PC-9 (cell line): ENCODE measurements at regions not wholly inside any gene's neighbourhood (a gene's known extent, or its start where the extent isn't known, plus 50 kb on each side); places are given as distances from the start of the nearest gene placed in this dataset.
"Not testable (repeated sequence)": the region's sequence is repeated elsewhere in the genome, so short reads cannot be mapped to it uniquely, and the experiment has no call there.

Experiments
- BruUV-seq: library from RNA; stranded (reverse); fragments of 400-500 nt; replicated peaks from 2 replicates; lab custom pipeline; 2021; lab: Mats Ljungman, UMichigan
- CTCF ChIA-PET: fragments of 300-600 bp; sonication (Branson Sonifier 250); formaldehyde crosslinking; loops from one replicate; lab custom pipeline; 2022; ENCODE audit warnings: antibody characterized with exemption; lab: Charles Lee
- POLR2A ChIA-PET: fragments of 300-600 bp; sonication (Branson Sonifier 250); formaldehyde crosslinking; loops from one replicate; lab custom pipeline; 2022; ENCODE audit warnings: antibody characterized with exemption; ENCODE audit not compliant: unreplicated experiment; lab: Charles Lee
- DNase-seq, 2 experiments: peaks; one replicate each; pipeline versions ENCODE4 v3.0.0 to v3.0.0-alpha.2; 2015 to 2022; ENCODE audit warnings: mixed read lengths in 1 of 2
- H2AFZ ChIP-seq: fragments of 200-600 bp; sonication (generic); 2 replicates; pipeline ENCODE4 v1.8.1; 2017; ENCODE audit warnings: antibody characterized with exemption
- H3F3A ChIP-seq: fragments of 200-600 bp; sonication (generic); 2 replicates; pipeline ENCODE4 v1.8.1; 2017; ENCODE audit warnings: antibody characterized with exemption, mild to moderate bottlenecking, low read depth; ENCODE audit not compliant: insufficient read depth
- H3K27ac ChIP-seq: fragments of 200-600 bp; sonication (generic); 2 replicates; pipeline ENCODE4 v1.6.1; 2016; ENCODE audit warnings: mixed run types
- H3K27me3 ChIP-seq: fragments of 200-600 bp; sonication (generic); 2 replicates; pipeline ENCODE4 v1.6.1; 2016; ENCODE audit warnings: low read depth, mixed run types; ENCODE audit not compliant: insufficient read depth
- H3K36me3 ChIP-seq: fragments of 200-600 bp; sonication (generic); 2 replicates; pipeline ENCODE4 v1.6.1; 2016; ENCODE audit warnings: low read depth, mixed run types
- H3K4me1 ChIP-seq: fragments of 200-600 bp; sonication (generic); replicated peaks from 2 replicates; pipeline ENCODE4 v1.6.1; 2016; ENCODE audit warnings: mixed run types; ENCODE audit not compliant: insufficient read depth
- H3K4me2 ChIP-seq: fragments of 200-600 bp; sonication (generic); 2 replicates; pipeline ENCODE4 v1.6.1; 2017; ENCODE audit warnings: mixed run types
- H3K4me3 ChIP-seq: fragments of 200-600 bp; sonication (generic); 2 replicates; pipeline ENCODE4 v1.6.1; 2016; ENCODE audit warnings: mixed run types
- H3K79me2 ChIP-seq: fragments of 200-600 bp; sonication (generic); 2 replicates; pipeline ENCODE4 v1.6.1; 2017; ENCODE audit warnings: low read depth, mixed run types
- H3K9me2 ChIP-seq: fragments of 200-600 bp; sonication (generic); 2 replicates; pipeline ENCODE4 v1.8.1; 2017; ENCODE audit warnings: mild to moderate bottlenecking; ENCODE audit not compliant: insufficient read depth
- H3K9me3 ChIP-seq: fragments of 200-600 bp; sonication (generic); 2 replicates; pipeline ENCODE4 v1.8.1; 2016; ENCODE audit warnings: low read depth; ENCODE audit not compliant: insufficient read depth
- H4K20me1 ChIP-seq: fragments of 200-600 bp; sonication (generic); 2 replicates; pipeline ENCODE4 v1.8.1; 2017; ENCODE audit not compliant: insufficient read depth
- CTCF ChIP-seq: fragments of 200-600 bp; sonication (generic); conservative IDR thresholded peaks from 2 replicates; pipeline ENCODE4 v1.6.1; 2017; ENCODE audit warnings: mixed run types, antibody characterized with exemption, mild to moderate bottlenecking, moderate library complexity
- EZH2 ChIP-seq: fragments of 200-600 bp; sonication (generic); IDR thresholded peaks from 2 replicates; pipeline ENCODE4 v1.8.0; 2017; ENCODE audit warnings: antibody characterized with exemption, low read depth
- intact Hi-C: fragments of 100-400 bp; cut with micrococcal nuclease; formaldehyde crosslinking; loops from one replicate; pipeline ENCODE4 v1.10.0; 2022; ENCODE audit not compliant: unreplicated experiment

- intact Hi-C loops = no loop called here
- H3F3A ChIP-seq = no peaks in the 10 kb centered on the region
- no peaks in the 10 kb centered on the region for H4K20me1 ChIP-seq
- DNase-seq = no peak
- no peak overlapping the region for H3K4me3 ChIP-seq
- no peaks in the 10 kb centered on the region for H3K79me2 ChIP-seq
- no peaks in the 10 kb centered on the region for H3K9me2 ChIP-seq
- H2AFZ ChIP-seq = no peak overlapping the region
- no peak overlapping the region for H3K4me2 ChIP-seq
- no peaks in the 10 kb centered on the region for H3K27me3 ChIP-seq
- no peak for TF ChIP-seq EZH2
- TF ChIP-seq CTCF = no peak
- H3K27ac ChIP-seq = no peak overlapping the region
- H3K36me3 ChIP-seq = no peaks in the 10 kb centered on the region
- ChIA-PET CTCF (no interaction called here), POLR2A (interaction anchor here (0.6 kb wide), 1 partner anchor 96 kb away, joined by 5 read pairs; no protein-coding TSS in a partner anchor)
- no TSS peak for BruUV-seq
- no peaks in the 10 kb centered on the region for H3K4me1 ChIP-seq
- H3K9me3 ChIP-seq = no peaks in the 10 kb centered on the region
Measured at GRCh38 chrX:56343219-56343618, 111.1 kb downstream of the KLF8 start.

GRCh38 chrX:56343664-56344063, 111.5 kb downstream of the KLF8 start:
- Histone ChIP-seq H3K4me1 (no peaks in the 10 kb centered on the region), H3K4me2 (no peak overlapping the region), H3K79me2 (no peaks in the 10 kb centered on the region), H3K27me3 (no peaks in the 10 kb centered on the region), H3K27ac (no peak overlapping the region), H2AFZ (no peak overlapping the region), H3K36me3 (no peaks in the 10 kb centered on the region), H3F3A (no peaks in the 10 kb centered on the region), H4K20me1 (no peaks in the 10 kb centered on the region), H3K9me2 (no peaks in the 10 kb centered on the region), H3K4me3 (no peak overlapping the region), H3K9me3 (no peaks in the 10 kb centered on the region)
- ChIA-PET CTCF (no interaction called here), POLR2A (no interaction called here)
- TF ChIP-seq EZH2 (no peak), CTCF (no peak)
- intact Hi-C loops = no loop called here
- DNase-seq = no peak
- no TSS peak for BruUV-seq

- CTCF ChIA-PET = not testable (repeated sequence)
Measured at GRCh38 chrX:56358145-56358544, 126.0 kb downstream of the KLF8 start.

GRCh38 chrX:56365171-56365570, 133.0 kb downstream of the KLF8 start:
- H3F3A ChIP-seq, H3K9me2 ChIP-seq, H3K4me3 ChIP-seq, H3K36me3 ChIP-seq, POLR2A ChIA-PET, CTCF ChIA-PET, H4K20me1 ChIP-seq, H3K9me3 ChIP-seq, H3K27me3 ChIP-seq, BruUV-seq, H3K4me2 ChIP-seq, H2AFZ ChIP-seq, H3K4me1 ChIP-seq, H3K27ac ChIP-seq, H3K79me2 ChIP-seq, DNase-seq: not testable (repeated sequence)
- intact Hi-C loops = loop anchor here (10.0 kb wide), 1 partner anchor 50 kb away; no protein-coding TSS in a partner anchor

More at GRCh38 chrX:56358145-56358544, 126.0 kb downstream of the KLF8 start:
- H3K9me3 ChIP-seq, H3K27me3 ChIP-seq, H3F3A ChIP-seq, H2AFZ ChIP-seq, POLR2A ChIA-PET, H3K36me3 ChIP-seq, H3K4me1 ChIP-seq, H3K4me2 ChIP-seq, H4K20me1 ChIP-seq, intact Hi-C loops, DNase-seq, H3K79me2 ChIP-seq, H3K27ac ChIP-seq, H3K9me2 ChIP-seq, BruUV-seq, H3K4me3 ChIP-seq: not testable (repeated sequence)
